LNCAP (cell line): ENCODE measurements at regions not wholly inside any gene's neighbourhood (a gene's known extent, or its start where the extent isn't known, plus 50 kb on each side); places are given as distances from the start of the nearest gene placed in this dataset.

Source experiments
- TF ChIP-seq, protein P1 (sequence below): fragments of 450-650 bp; IDR thresholded peaks from 2 replicates; pipeline ENCODE4 v1.5.1; 2017; ENCODE audit warnings: mild to moderate bottlenecking

GRCh38 chr6:138563650-138564049 lies 64.4 kb upstream of the NHSL1 start:
- TF ChIP-seq, protein P1, sequence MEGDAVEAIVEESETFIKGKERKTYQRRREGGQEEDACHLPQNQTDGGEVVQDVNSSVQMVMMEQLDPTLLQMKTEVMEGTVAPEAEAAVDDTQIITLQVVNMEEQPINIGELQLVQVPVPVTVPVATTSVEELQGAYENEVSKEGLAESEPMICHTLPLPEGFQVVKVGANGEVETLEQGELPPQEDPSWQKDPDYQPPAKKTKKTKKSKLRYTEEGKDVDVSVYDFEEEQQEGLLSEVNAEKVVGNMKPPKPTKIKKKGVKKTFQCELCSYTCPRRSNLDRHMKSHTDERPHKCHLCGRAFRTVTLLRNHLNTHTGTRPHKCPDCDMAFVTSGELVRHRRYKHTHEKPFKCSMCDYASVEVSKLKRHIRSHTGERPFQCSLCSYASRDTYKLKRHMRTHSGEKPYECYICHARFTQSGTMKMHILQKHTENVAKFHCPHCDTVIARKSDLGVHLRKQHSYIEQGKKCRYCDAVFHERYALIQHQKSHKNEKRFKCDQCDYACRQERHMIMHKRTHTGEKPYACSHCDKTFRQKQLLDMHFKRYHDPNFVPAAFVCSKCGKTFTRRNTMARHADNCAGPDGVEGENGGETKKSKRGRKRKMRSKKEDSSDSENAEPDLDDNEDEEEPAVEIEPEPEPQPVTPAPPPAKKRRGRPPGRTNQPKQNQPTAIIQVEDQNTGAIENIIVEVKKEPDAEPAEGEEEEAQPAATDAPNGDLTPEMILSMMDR, result no peak

DNA sequence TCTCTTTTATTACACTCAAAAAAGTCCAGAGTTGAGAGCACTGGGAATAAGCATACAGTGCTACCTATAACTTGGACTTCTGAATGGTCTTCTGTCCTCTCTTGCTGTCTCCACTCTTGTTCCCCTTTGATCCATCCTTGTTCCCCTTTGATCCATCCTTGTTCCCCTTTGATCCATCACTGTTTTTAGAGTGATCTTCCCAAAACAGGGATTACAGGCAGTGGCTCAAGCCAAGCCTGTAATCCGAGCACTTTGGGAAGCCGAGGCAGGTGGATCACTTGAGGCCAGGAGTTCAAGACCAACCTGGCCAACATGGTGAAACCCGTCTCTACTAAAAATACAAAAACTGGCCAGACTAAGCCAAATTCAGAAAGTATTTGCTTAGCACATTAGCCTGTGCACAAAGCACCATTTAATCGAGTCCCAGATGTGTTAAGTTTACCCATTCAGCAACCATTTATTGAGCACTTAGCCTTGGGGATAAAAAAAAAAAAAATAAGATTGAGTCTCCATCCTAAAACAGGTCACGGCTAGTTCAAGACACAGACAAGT lies 65.0 kb upstream of the NHSL1 start:
- TF ChIP-seq, protein P1, result no peak

DNA sequence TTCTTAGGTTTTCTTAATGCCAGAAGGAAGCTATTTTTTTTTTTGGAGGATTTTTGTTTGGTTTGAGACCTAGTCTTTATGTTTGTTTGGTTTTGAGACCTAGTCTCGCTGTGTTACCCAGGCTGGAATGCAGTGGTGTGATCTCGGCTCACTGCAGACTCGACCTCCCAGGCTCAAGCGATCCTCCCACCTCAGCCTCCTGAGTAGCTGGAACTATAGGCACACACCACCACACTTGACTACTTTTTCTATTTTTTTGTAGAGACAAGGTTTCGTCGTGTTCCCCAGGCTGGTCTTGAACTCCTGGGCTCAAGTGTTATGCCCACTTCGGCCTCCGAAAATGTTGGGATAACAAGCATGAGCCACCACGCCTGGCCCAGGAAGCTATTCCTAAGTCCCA lies 67.8 kb upstream of the NHSL1 start:
- TF ChIP-seq, protein P1, result no peak

DNA sequence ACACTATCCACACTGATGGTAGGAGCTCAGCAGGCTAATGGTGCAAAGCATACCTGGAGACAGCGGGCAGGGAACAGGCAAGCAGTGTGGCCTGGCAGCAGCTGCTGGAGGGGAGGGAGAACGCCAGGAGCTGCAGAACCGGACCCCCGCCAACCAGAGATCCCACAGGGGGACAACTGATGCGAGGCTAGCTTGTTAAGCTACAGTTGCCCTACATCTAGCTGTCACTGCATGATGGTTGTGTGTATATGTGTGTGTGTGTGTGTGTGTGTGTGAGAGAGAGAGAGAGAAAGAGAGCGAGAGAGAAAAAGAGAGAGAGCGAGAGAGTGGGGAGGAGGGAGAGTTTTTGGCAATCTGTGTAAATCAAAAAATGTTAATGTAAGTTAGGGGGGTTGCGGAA lies 69.7 kb upstream of the NHSL1 start:
- TF ChIP-seq, protein P1, result no peak

DNA sequence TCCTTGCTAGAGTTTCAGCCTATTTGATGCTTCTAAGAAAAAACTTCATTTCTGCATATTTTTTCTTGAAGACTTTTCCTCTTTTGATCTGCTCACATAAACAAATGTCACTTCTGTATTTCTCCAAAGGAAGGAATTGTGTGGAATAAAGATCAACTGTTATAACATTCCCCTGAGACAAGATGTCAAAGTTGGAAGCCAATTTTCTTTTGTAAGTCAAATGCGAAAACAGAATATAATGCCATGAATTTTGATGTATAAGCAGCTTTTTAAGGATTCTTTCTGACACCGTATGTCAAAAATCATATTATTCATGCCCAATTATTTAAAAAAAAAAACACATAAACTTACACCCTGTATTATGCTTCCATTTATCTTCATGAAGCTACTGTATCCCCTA lies 70.3 kb upstream of the NHSL1 start:
- TF ChIP-seq, protein P1, result no peak

DNA sequence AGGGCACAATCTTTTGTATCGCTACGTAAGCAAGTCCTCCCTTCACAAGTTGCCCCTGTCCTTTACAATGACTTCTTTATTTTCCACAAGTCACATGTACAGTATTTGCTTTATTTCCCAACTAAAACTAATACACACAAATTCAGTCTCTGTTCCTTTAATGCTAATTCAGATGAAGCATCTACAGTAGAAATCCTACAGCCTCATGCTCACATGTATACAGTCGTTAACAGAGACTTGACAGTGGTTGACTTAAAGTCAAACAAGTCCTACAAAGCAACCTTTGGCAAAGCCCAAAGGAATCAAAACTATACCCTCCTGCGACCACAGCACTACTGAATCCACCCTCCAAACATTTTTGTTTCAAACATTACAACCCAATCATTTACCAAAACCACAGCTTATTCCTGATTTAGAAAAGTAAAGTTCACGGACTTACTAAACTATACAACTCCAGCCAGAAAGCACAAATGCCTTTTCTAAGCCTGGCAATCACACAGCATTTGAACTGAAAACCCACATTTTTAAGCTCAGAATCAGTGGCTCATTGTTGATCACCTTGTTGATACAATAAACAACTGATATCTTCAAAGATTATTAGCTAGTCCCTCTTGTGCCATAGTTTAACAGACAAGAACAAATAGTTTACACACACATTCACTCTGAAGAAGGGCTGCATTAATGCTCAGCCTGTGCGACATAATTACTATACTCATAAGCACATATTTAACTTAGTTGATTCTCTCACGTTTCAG lies 70.9 kb upstream of the NHSL1 start:
- TF ChIP-seq, protein P1, result no peak

DNA sequence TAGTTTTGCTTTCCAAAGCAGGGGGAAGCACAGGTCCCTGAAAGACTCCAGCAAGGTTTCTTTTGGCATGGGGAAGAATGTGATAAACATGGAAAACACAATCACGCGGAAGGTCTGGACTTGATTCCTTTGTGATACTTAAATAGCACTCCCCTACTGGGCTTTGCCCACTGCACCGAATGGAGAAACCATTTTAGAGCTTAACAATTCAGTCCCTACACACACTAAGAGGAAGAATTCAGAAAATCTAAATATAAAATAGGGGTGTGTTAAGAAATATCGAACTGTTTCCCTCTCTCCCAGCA lies 71.4 kb upstream of the NHSL1 start:
- TF ChIP-seq, protein P1, result no peak

- TF ChIP-seq, protein P1, result no peak
Measured at GRCh38 chr6:138571181-138571580, 71.9 kb upstream of the NHSL1 start.
